ENCODE measurements at regions not wholly inside any gene's neighbourhood (a gene's known extent, or its start where the extent isn't known, plus 50 kb on each side); places are given as distances from the start of the nearest gene placed in this dataset.
"Not testable (repeated sequence)": the region's sequence is repeated elsewhere in the genome, so short reads cannot be mapped to it uniquely, and the experiment has no call there.

GRCh38 chr16:33913601-33914000 is 454.2 kb downstream of the TP53TG3F start:
- not testable (repeated sequence) for DNase-seq (ENCODE audit: low read depth in 2 of 2)

- DNase-seq (ENCODE audit: low read depth in 2 of 2) = not testable (repeated sequence)
Measured at GRCh38 chr16:33920761-33921545, 461.5 kb downstream of the TP53TG3F start.

- DNase-seq (ENCODE audit: low read depth in 2 of 2) = not testable (repeated sequence)
Measured at GRCh38 chr16:33922914-33923313, 463.5 kb downstream of the TP53TG3F start.

DNA sequence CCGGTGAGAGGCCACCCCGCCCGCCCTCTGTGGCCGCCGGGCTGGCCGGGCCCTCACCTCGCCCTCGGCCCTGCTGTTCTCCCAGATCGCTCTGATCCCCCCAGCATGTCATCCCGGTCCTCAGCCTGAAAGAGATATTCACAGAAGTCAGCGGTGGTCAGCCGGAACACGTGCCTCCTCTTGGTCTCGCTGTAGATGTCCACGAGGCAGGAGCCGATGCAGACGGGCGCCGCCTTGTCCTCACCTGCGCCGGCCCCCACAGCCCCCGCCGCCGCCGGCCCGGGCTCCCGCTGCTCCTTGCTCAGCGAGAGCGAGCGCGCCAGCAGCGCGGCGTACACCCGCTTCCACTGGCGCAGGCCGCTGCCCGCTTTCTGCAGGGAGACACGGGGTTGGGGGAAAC is 468.6 kb downstream of the TP53TG3F start:
- not testable (repeated sequence) for DNase-seq (ENCODE audit: low read depth in 2 of 2)

DNA sequence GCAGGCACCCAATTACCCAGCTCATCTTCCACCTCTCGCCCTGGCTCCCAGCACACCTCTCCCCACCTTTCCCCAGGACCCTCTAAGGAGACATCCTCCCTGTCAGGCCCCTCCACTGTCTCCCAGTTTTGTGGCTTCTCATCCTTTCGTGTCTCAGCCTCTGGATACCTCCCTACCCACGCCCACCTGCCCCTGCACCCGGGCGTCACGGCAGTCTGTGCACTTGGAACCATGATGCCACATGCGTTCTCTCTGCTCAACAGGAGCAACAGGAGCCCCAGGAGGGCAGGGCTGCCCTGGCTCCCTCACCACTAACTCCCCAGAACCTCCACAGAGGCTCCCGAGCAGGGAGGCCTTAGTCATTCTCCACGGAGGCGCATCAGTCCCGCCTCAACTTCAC is 472.8 kb downstream of the TP53TG3F start:
- DNase-seq (ENCODE audit: low read depth in 2 of 2) = not testable (repeated sequence)

DNA sequence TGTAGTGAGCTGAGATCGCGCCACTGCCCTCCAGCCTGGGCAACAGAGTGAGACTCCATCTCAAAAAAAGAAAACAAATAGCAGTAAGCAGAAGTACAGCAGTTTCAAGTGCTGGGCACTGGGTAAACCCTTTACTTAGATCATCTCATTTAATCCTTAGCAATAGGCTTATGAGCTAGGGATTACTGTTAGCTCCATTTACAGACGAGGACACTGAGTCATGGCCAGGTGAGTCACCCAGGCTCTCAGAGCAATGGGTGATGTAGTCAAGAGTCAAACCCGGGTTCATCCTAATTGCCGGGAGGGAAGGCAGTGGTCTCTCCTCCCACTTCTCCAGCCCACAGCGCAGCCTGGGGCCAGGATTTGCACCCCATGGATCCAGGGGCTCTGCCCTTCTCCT is 473.6 kb downstream of the TP53TG3F start:
- not testable (repeated sequence) for DNase-seq (ENCODE audit: low read depth in 2 of 2)

DNA sequence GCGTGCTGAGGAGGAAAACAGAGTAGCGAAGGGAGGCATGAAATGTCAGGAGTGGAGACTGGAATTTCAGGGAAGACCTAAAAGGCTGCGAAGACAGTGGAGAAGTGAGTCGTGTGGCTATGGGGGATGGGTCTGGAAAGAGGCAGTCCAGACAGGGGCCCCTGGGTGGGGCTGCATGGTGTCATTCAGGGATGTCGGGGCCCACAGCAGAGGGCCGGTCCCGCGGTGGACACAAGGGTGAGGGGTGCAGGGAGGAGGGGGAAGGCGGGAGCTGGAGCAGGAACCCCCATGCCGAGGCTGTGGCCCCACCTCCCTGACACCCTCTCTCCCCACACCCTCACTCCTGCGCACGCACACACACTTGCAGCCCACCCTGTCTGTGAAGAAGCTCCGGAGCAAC is 476.4 kb downstream of the TP53TG3F start:
- not testable (repeated sequence) for DNase-seq (ENCODE audit: low read depth in 2 of 2)

DNA sequence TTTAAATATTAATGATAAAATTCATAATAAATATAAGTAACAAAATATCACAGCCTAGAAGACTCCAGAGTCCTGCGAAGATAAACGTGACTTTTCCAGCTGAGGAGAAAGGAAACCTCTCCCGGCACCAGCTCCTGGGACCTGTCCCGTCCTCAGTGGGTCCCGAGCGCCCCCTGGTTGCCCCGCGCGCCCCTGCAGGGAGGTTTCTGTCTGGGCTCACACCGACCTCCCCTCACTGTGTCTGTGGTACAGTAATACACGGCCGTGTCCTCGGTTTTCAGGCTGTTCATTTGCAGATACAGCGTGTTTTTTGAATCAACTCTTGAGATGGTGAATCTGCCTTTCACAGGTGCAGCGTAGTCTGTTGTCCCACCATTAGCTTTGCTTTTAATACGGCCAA is 478.7 kb downstream of the TP53TG3F start:
- not testable (repeated sequence) for DNase-seq (ENCODE audit: low read depth in 2 of 2)

- DNase-seq (ENCODE audit: low read depth in 2 of 2) = not testable (repeated sequence)
Measured at GRCh38 chr16:33961536-33961935, 502.1 kb downstream of the TP53TG3F start.

DNA sequence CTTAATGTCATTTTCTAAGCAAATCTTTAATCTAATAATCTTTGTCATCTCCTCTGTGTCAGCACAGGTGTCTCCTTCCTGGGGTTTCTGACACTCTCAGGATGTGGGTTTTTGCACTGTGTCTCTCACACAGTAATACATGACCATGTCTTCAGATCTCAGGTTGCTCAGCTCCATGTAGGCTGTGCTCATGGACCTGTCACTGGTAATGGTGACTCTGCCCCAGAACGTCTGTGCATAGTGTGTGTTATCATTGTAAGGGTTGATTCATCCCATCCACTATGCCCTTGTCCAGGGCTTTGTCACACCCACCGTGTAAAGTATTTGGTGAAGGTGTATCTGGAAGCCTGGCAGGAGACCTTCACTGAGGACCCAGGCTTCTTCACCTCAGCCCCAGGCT is 506.1 kb downstream of the TP53TG3F start:
- not testable (repeated sequence) for DNase-seq (ENCODE audit: low read depth in 2 of 2)

- not testable (repeated sequence) for DNase-seq (ENCODE audit: low read depth in 2 of 2)
Measured at GRCh38 chr16:33966855-33967254, 507.4 kb downstream of the TP53TG3F start.

- not testable (repeated sequence) for DNase-seq (ENCODE audit: low read depth in 2 of 2)
Measured at GRCh38 chr16:33974557-33974956, 515.1 kb downstream of the TP53TG3F start.

DNA sequence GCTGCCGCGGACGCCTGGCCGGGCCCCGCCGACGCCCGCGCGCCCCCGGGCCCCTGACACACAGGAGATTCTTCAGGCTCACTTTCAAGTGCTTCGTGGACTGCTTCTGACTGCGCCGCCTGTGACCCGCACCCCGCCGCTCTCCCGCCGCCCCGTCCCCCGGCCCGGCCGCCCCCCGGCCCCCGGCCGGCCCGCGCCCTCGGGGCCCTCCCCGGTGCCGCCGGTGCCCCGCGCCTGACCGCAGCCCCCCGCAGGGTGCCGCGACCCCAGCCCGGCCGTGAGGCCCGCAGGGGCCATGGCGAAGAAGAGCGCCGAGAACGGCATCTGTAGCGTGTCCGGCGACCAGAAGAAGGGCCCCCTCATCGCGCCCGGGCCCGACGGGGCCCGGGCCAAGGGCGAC is 516.3 kb downstream of the TP53TG3F start:
- DNase-seq (ENCODE audit: low read depth in 2 of 2) = not testable (repeated sequence)

- not testable (repeated sequence) for DNase-seq (ENCODE audit: low read depth in 2 of 2)
Measured at GRCh38 chr16:33976521-33976920, 517.1 kb downstream of the TP53TG3F start.

- DNase-seq (ENCODE audit: low read depth in 2 of 2) = not testable (repeated sequence)
Measured at GRCh38 chr16:33978784-33979183, 519.4 kb downstream of the TP53TG3F start.

- not testable (repeated sequence) for DNase-seq (ENCODE audit: low read depth in 2 of 2)
Measured at GRCh38 chr16:33979613-33980012, 520.2 kb downstream of the TP53TG3F start.

DNA sequence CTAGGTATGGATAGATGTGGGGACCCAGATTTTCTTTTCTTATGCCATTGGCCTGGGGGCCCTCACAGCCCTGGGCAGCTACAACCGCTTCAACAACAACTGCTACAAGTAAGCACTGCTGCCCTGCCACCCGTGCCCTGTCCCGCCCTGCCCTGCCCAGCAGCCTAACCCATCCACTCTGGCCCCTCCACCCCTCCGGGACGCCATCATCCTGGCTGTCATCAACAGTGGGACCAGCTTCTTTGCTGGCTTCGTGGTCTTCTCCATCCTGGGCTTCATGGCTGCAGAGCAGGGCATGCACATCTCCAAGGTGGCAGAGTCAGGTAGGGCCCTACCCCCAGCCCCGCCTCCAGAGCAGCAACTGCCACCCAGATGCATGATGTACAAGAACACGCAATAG is 521.3 kb downstream of the TP53TG3F start:
- DNase-seq (ENCODE audit: low read depth in 2 of 2) = not testable (repeated sequence)

GRCh38 chr16:33984428-33984827 is 525.0 kb downstream of the TP53TG3F start:
- not testable (repeated sequence) for DNase-seq (ENCODE audit: low read depth in 2 of 2)

- DNase-seq (ENCODE audit: low read depth in 2 of 2) = not testable (repeated sequence)
Measured at GRCh38 chr16:33986521-33986920, 527.1 kb downstream of the TP53TG3F start.

GRCh38 chr16:33987348-33987963 is 528.0 kb downstream of the TP53TG3F start:
- not testable (repeated sequence) for DNase-seq (ENCODE audit: low read depth in 2 of 2)

DNA sequence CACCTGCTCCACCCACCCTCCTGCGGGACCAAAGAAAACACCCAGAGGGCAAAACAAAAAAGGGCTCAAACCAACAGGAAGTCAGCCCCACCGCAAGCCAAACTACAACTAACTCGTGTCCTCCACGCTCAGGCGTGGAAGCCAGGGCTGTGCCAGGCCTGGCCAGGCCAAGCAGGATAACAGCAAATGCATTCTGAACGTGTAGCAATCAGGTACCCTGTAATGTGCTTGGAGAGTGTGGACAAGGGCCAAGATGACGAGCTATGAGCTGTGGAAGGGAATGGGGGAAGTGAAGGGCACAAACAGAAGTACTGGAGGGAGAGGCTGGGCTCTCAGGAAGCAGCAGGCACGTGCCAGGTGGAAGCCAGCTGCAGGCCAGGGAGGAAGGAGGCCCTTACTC is 528.6 kb downstream of the TP53TG3F start:
- DNase-seq (ENCODE audit: low read depth in 2 of 2) = not testable (repeated sequence)

DNA sequence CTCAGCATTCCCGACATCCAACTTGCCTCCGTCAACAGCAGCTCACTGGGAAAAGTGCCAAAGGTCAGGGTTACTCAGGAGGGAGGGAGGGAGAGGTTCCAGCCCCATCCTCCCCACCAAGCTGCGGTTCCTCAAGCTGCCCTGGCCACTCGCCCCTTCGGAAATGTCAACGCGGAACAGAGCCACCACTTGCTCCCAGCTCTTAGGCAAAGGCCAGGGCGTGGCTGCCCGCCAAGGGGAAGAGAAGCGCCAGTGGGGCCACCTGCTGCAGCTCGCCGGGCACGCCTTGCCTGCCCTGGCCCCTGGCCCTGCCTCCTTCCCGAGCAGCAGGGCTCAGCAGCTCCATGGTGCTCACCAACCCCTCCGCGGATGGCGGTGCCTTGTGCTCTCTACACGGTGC is 531.1 kb downstream of the TP53TG3F start:
- DNase-seq (ENCODE audit: low read depth in 2 of 2) = not testable (repeated sequence)

Data from fibroblast of skin of left biceps (primary cell).